ENCODE measurements at regions not wholly inside any gene's neighbourhood (a gene's known extent, or its start where the extent isn't known, plus 50 kb on each side); places are given as distances from the start of the nearest gene placed in this dataset.
"Not testable (repeated sequence)": the region's sequence is repeated elsewhere in the genome, so short reads cannot be mapped to it uniquely, and the experiment has no call there.

GRCh38 chr1:113201560-113201959, 128.6 kb downstream of the LRIG2 start:
- TF ChIP-seq EP300 (IDR thresholded peaks at IDR 0.05) (no peak), POLR2A (IDR thresholded peaks at IDR 0.05; ENCODE audit: low read depth) (no peak), CTCF (IDR thresholded peaks at IDR 0.05) (no peak), POLR2AphosphoS5 (IDR thresholded peaks at IDR 0.05) (no peak)
- Histone ChIP-seq H3K27ac (replicated peaks in 1 of 4) (no peak overlapping the region), H3K9me3 (no peaks in the 10 kb centered on the region), H3K4me1 (no peaks in the 10 kb centered on the region), H3K27me3 (no peaks in the 10 kb centered on the region), H3K36me3 (no peaks in the 10 kb centered on the region), H3K4me3 (no peak overlapping the region)
- no peak for DNase-seq (ENCODE audit: extremely low spot score)
- intact Hi-C loops (cut with DNase I) = no loop called here

GRCh38 chr1:113205980-113206766, 133.2 kb downstream of the LRIG2 start:
- peaks cover 0 to 17% (median 8%) of the 10 kb centered on the region in 4 donors for H3K4me1 ChIP-seq
- intact Hi-C loops (cut with DNase I) = no loop called here
- no peaks in the 10 kb centered on the region for H3K36me3 ChIP-seq
- DNase-seq (ENCODE audit: extremely low spot score) = no peak
- no peaks in the 10 kb centered on the region for H3K9me3 ChIP-seq
- 78% methylated on average over 4 of the region's 4 CpGs for whole genome bisulfite sequencing
- TF ChIP-seq POLR2AphosphoS5 (IDR thresholded peaks at IDR 0.05) (no peak), POLR2A (IDR thresholded peaks at IDR 0.05; ENCODE audit: low read depth) (no peak), CTCF (IDR thresholded peaks at IDR 0.05) (no peak), EP300 (IDR thresholded peaks at IDR 0.05) (no peak)
- no peak overlapping the region for H3K27ac ChIP-seq (replicated peaks in 1 of 4)
- no peak overlapping the region for H3K4me3 ChIP-seq
- no peaks in the 10 kb centered on the region for H3K27me3 ChIP-seq

DNA sequence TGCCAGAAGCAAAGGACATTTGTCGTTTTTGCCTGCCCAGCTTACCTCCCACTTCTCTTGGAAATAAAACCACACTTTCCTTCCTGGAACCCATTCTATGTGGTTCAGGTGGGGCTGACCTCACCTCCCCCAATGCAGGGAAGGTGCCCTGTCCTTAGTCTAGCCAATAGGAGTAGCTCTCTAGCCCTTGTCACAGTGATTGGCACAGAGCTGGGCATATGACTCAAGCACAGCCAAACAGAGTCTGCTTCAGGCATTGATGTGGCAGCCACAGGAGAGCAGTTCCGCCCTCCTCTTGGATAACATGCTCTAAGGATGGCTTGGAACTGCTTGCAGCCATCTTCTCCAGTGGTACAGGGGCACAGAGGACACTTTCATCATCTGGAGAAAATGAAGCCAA, 134.0 kb downstream of the LRIG2 start:
- no peak overlapping the region for H3K27ac ChIP-seq (replicated peaks in 1 of 4)
- H3K36me3 ChIP-seq = no peaks in the 10 kb centered on the region
- H3K4me1 ChIP-seq = peaks cover 0 to 17% (median 8%) of the 10 kb centered on the region in 4 donors
- TF ChIP-seq POLR2AphosphoS5 (IDR thresholded peaks at IDR 0.05) (no peak), EP300 (IDR thresholded peaks at IDR 0.05) (no peak), POLR2A (IDR thresholded peaks at IDR 0.05; ENCODE audit: low read depth) (no peak), CTCF (IDR thresholded peaks at IDR 0.05) (no peak)
- no peaks in the 10 kb centered on the region for H3K9me3 ChIP-seq
- intact Hi-C loops (cut with DNase I) = no loop called here
- H3K4me3 ChIP-seq = no peak overlapping the region
- DNase-seq (ENCODE audit: extremely low spot score) = no peak
- H3K27me3 ChIP-seq = no peaks in the 10 kb centered on the region
- 44% methylated on average over 2 of the region's 2 CpGs for WGBS

DNA sequence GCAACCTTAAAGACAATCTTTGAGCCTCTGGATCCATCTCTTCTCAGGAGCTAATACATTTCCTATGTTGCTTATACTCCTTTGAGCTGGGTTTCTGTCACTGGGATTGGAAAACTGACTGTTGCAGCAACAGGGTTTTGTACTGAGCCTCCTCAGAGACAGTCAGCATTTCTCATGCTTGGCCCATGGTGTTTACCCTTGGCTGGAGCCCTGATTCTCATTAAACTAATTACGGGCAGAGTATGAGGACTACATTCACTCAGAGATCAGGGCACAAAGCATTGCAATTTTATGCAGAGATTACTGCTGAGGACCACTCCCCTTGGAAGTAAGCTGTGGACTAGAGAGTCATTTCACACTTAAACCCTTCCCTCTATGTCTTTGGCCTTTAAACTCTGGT, 134.5 kb downstream of the LRIG2 start:
- no peaks in the 10 kb centered on the region for H3K36me3 ChIP-seq
- intact Hi-C loops (cut with DNase I) = no loop called here
- H3K4me1 ChIP-seq = peaks cover 0 to 17% (median 8%) of the 10 kb centered on the region in 4 donors
- DNase-seq (ENCODE audit: extremely low spot score) = no peak
- no peak overlapping the region for H3K27ac ChIP-seq (replicated peaks in 1 of 4)
- H3K4me3 ChIP-seq = no peak overlapping the region
- no peak for TF ChIP-seq POLR2A (IDR thresholded peaks at IDR 0.05; ENCODE audit: low read depth)
- TF ChIP-seq CTCF (IDR thresholded peaks at IDR 0.05) = no peak
- TF ChIP-seq POLR2AphosphoS5 (IDR thresholded peaks at IDR 0.05) = no peak
- TF ChIP-seq EP300 (IDR thresholded peaks at IDR 0.05) = no peak
- no peaks in the 10 kb centered on the region for H3K27me3 ChIP-seq
- no peaks in the 10 kb centered on the region for H3K9me3 ChIP-seq
- WGBS = 94% methylated on average over 1 of the region's 1 CpG

- intact Hi-C loops (cut with DNase I); H3K4me3 ChIP-seq; H3K27me3 ChIP-seq; H3K36me3 ChIP-seq; H3K27ac ChIP-seq (replicated peaks in 1 of 4); H3K9me3 ChIP-seq; DNase-seq (ENCODE audit: extremely low spot score): not testable (repeated sequence)
- 97% methylated on average over 9 of the region's 9 CpGs for WGBS
- peaks cover 0 to 17% (median 8%) of the 10 kb centered on the region in 4 donors for H3K4me1 ChIP-seq
Observed at GRCh38 chr1:113208425-113208824, 135.4 kb downstream of the LRIG2 start.

Data from esophagus muscularis mucosa (tissue), 4 donors.